ENCODE measurements at regions not wholly inside any gene's neighbourhood (a gene's known extent, or its start where the extent isn't known, plus 50 kb on each side); places are given as distances from the start of the nearest gene placed in this dataset.

DNA sequence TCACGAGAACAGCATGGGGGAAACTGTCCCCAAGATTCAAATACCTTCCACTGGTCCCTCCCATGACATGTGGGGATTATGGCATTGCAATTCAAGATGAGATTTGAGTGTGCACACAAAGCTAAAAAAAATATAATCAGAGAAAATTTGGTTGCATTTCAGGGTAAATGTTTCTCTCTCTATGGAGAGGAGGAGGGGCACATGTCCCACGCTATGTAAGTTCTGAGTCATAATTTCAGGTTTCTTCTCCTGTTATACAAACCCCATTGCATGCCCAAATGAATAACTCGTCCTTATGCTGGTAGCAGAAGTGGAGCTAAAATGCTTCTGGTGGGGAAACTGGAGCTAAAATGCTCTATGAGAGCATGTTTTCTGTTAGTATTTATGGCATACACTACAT lies 209.7 kb upstream of the DCBLD2 start:
- TF ChIP-seq, protein P1, sequence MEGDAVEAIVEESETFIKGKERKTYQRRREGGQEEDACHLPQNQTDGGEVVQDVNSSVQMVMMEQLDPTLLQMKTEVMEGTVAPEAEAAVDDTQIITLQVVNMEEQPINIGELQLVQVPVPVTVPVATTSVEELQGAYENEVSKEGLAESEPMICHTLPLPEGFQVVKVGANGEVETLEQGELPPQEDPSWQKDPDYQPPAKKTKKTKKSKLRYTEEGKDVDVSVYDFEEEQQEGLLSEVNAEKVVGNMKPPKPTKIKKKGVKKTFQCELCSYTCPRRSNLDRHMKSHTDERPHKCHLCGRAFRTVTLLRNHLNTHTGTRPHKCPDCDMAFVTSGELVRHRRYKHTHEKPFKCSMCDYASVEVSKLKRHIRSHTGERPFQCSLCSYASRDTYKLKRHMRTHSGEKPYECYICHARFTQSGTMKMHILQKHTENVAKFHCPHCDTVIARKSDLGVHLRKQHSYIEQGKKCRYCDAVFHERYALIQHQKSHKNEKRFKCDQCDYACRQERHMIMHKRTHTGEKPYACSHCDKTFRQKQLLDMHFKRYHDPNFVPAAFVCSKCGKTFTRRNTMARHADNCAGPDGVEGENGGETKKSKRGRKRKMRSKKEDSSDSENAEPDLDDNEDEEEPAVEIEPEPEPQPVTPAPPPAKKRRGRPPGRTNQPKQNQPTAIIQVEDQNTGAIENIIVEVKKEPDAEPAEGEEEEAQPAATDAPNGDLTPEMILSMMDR (conservative IDR thresholded peaks at IDR 0.05 in 1 of 2, IDR thresholded peaks at IDR 0.05 in 1 of 2; ENCODE audit: low read depth in 1 of 2, low read length in 2 of 2) = no peak
- no peak for TF ChIP-seq EZH2 (IDR thresholded peaks at IDR 0.05; ENCODE audit: low read length, missing control alignments)
